ENCODE measurements at regions not wholly inside any gene's neighbourhood (a gene's known extent, or its start where the extent isn't known, plus 50 kb on each side); places are given as distances from the start of the nearest gene placed in this dataset.

GRCh38 chr14:93857081-93857480 is 68.8 kb upstream of the PRIMA1 start:
- Histone ChIP-seq H3K36me3 (no peaks in the 10 kb centered on the region), H3K27me3 (replicated peaks in 1 of 7) (peaks cover 0 to 62% (median 0%) of the 10 kb centered on the region in 7 donors), H3K4me1 (no peaks in the 10 kb centered on the region), H3K9me3 (no peaks in the 10 kb centered on the region), H3K27ac (no peak overlapping the region), H3K4me3 (no peak overlapping the region)
- no peak for TF ChIP-seq POLR2AphosphoS5 (IDR thresholded peaks at IDR 0.05)
- TF ChIP-seq POLR2A (IDR thresholded peaks at IDR 0.05), result no peak
- TF ChIP-seq CTCF (IDR thresholded peaks at IDR 0.05 in 8 of 11, conservative IDR thresholded peaks at IDR 0.05 in 3 of 11), result no peak
- WGBS, 5 donors, result 53 to 79% (median 65%) methylated on average over 3 to 4 of the region's 4 CpGs
- no peak for DNase-seq
- intact Hi-C loops (cut with DNase I; ENCODE audit: low total_unique reads), result no loop called here

DNA sequence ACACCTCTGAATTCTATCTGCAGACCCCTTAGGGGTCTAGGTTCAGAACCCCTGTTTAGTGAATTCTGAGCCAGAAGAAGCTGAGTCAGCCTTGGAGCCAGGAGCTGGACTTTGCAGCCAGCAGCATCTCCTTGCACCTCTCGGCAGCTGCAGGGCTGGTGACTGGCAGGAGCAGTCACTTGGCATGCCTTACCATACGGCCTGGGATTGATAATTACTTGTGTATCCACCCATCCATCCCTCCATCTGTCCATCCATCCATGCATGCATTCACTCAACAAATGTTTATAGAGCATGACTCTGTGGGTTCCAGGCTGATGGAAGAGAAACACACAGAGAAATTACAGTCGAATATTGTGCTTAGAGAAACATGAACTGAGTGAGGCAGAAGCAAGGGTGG is 67.5 kb upstream of the PRIMA1 start:
- H3K9me3 ChIP-seq, result no peaks in the 10 kb centered on the region
- TF ChIP-seq POLR2AphosphoS5 (IDR thresholded peaks at IDR 0.05) (no peak), CTCF (IDR thresholded peaks at IDR 0.05 in 8 of 11, conservative IDR thresholded peaks at IDR 0.05 in 3 of 11) (no peak), POLR2A (IDR thresholded peaks at IDR 0.05) (no peak)
- H3K4me3 ChIP-seq, result no peak overlapping the region
- H3K36me3 ChIP-seq, result no peaks in the 10 kb centered on the region
- intact Hi-C loops (cut with DNase I; ENCODE audit: low total_unique reads), result no loop called here
- no peak for DNase-seq
- H3K27ac ChIP-seq, result no peak overlapping the region
- no peaks in the 10 kb centered on the region for H3K4me1 ChIP-seq
- peaks cover 0 to 63% (median 0%) of the 10 kb centered on the region in 7 donors for H3K27me3 ChIP-seq (replicated peaks in 1 of 7)
- 52 to 67% (median 59%) methylated on average over 3 of the region's 3 CpGs for WGBS, 5 donors

- H3K9me3 ChIP-seq, result peaks cover 0 to 2% (median 0%) of the 10 kb centered on the region in 8 donors
- intact Hi-C loops (cut with DNase I; ENCODE audit: low total_unique reads), result no loop called here
- H3K27me3 ChIP-seq (replicated peaks in 1 of 7), result peaks cover 0 to 34% (median 0%) of the 10 kb centered on the region in 7 donors
- TF ChIP-seq POLR2AphosphoS5 (IDR thresholded peaks at IDR 0.05) (no peak), POLR2A (IDR thresholded peaks at IDR 0.05) (no peak), CTCF (IDR thresholded peaks at IDR 0.05 in 8 of 11, conservative IDR thresholded peaks at IDR 0.05 in 3 of 11) (no peak)
- DNase-seq, result no peak
- WGBS, 5 donors, result 51 to 68% (median 64%) methylated on average over 2 of the region's 2 CpGs
- no peak overlapping the region for H3K27ac ChIP-seq
- H3K4me3 ChIP-seq, result no peak overlapping the region
- H3K4me1 ChIP-seq, result no peaks in the 10 kb centered on the region
- H3K36me3 ChIP-seq, result no peaks in the 10 kb centered on the region
Observed at GRCh38 chr14:93847473-93847872, 59.2 kb upstream of the PRIMA1 start.

- Histone ChIP-seq H3K9me3 (peaks cover 0 to 10% (median 4%) of the 10 kb centered on the region in 8 donors), H3K36me3 (no peaks in the 10 kb centered on the region), H3K4me3 (no peak overlapping the region), H3K27ac (no peak overlapping the region), H3K27me3 (replicated peaks in 1 of 7) (peaks cover 0 to 45% (median 0%) of the 10 kb centered on the region in 7 donors), H3K4me1 (no peaks in the 10 kb centered on the region)
- no peak for DNase-seq
- intact Hi-C loops (cut with DNase I; ENCODE audit: low total_unique reads), result no loop called here
- WGBS, 5 donors, result 64 to 82% (median 74%) methylated on average over 3 of the region's 3 CpGs
- TF ChIP-seq CTCF (IDR thresholded peaks at IDR 0.05 in 8 of 11, conservative IDR thresholded peaks at IDR 0.05 in 3 of 11), result no peak
- no peak for TF ChIP-seq POLR2A (IDR thresholded peaks at IDR 0.05)
- TF ChIP-seq POLR2AphosphoS5 (IDR thresholded peaks at IDR 0.05), result no peak
Observed at GRCh38 chr14:93838238-93838637, 50.0 kb upstream of the PRIMA1 start.

Data from spleen (tissue), 11 donors.